Posterior cingulate gyrus (tissue), 11 donors: ENCODE measurements at regions not wholly inside any gene's neighbourhood (a gene's known extent, or its start where the extent isn't known, plus 50 kb on each side); places are given as distances from the start of the nearest gene placed in this dataset.
A peak's percentile ranks its signal among the peaks of the same experiment; 100 is the strongest.

Experiments used
- DNase-seq, 10 donors: peaks; one replicate each; pipeline versions ENCODE4 v3.0.0 to v3.0.0-alpha.2; 2020 to 2021; ENCODE audit warnings: mixed read lengths in 3 of 10
- intact Hi-C: fragments of 100-400 bp; cut with DNase I; formaldehyde crosslinking; loops from one replicate; pipeline ENCODE4 v1.15.1; 2023

DNA sequence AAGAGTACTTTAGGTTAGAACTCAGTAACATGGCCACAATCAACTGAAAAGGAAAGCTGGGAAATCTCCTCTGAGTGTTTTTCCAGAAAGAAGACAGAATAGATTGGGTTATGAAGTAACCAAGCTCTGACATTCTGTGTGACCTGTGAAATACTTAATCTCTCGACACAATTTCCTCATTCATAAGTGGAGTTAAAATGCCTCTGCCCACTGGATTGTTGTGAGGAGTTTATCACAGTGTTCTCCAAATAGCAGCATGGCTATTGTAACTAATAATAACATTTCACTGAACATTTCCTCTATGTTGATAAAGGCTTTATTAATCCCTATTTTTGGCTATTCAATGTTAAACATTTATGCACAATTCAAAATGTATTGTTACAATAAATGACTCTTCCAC is 311.0 kb downstream of the GABRB2 start:
- intact Hi-C loops, result no loop called here
- DNase-seq, result no peak

DNA sequence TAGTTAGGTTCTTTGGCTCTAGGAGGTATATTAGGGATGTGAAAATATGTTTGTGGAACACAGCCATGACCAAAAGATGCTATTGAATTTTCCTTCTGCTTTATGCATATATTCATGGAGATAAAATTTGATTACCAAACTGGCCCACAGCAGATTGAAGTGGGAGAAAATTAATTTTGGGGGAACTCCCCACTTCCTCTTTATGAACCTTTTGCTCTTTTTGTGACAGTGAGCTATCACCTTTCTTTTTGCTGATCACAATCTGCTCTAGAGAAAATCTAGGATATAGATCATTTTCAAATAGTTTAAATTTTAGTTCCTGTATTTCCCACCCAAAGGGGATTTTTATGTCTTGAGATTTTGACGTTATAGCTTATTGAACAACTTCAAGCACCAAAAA is 313.0 kb downstream of the GABRB2 start:
- no peak for DNase-seq
- intact Hi-C loops, result no loop called here

DNA sequence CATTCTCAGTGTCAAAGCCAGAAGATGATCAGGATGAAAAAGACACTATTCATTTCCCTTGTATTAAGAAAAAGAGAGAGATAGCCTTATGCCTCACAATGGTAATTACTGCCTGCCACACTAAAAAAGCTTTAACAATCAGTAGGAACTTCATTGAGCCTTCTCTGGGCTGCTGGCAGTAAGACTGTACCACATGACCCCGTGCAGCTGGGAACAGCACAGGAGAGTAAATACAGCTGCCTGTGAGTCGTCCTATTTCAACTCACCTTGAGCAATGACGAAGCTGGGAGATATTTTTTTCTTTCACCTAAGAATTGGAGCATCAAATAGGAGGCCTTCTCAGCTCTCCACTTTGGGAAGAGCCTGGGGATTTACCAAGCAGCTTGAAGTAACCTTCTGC is 316.3 kb downstream of the GABRB2 start:
- no peak for DNase-seq
- intact Hi-C loops, result no loop called here

DNA sequence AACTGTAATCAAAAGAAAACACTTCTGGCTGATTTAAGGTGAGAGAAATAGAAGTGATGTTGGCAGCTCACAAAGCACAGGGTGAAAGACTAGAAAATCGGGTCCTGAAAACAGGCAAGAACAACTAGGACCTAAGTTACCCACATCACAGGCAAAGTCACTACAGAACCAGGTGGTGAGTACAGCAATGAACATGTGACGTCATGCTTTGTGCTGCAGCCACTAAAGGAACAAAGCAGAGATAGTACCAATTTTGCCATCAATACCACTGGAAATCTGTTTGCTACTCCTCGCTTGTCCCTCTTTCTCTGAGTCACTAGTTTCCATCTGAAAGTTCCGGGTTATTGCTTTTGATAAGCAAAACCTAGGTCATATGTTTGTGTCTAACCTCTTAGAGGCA is 326.7 kb downstream of the GABRB2 start:
- no peak for DNase-seq
- intact Hi-C loops, result no loop called here

DNA sequence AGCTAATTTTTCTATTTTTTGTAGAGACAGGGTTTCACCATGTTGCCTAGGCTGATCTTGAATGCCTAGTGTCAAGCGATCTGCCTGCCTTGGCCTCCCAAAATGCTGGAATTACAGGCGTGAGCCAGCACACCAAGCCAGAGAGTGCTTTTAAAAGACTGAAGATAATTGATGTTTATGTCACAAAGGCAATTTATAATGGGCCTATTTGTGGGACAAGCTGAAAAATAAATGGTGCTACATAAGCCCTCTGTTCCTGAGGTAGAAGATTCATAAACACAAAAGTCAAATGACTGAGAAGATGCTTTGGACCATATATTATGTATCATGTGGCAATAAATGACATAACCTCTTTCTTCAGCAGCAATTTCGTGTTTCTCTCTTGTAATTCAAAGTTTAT is 329.6 kb downstream of the GABRB2 start:
- no peak for DNase-seq
- intact Hi-C loops, result no loop called here

DNA sequence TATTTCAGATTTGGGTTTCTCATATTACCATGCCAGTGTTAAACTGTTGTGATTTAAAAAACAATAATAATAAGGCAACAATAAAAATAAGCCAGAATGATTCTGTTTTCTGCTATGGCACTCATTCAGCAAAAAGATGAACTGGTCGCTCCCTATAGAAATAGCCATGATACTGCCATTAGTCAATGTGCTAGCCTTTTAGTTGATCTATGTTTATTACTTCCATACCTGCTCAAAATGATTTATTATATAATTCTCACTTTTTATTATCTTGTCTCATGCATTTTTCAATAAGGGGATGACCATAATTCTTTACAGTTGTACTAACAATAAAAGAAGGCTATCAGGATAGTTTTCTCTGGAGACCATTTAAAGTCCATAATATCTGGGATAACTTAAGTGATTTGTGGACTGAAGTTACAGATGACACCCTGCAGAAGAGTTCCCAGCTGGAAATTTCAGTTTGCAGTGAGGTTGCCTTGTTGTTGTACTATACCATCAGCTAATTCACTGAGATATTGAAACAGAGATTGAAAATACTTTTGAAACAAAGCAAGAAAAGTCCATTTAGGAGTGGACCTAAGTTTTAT is 334.3 kb downstream of the GABRB2 start:
- DNase-seq, result no peak
- intact Hi-C loops, result no loop called here

DNA sequence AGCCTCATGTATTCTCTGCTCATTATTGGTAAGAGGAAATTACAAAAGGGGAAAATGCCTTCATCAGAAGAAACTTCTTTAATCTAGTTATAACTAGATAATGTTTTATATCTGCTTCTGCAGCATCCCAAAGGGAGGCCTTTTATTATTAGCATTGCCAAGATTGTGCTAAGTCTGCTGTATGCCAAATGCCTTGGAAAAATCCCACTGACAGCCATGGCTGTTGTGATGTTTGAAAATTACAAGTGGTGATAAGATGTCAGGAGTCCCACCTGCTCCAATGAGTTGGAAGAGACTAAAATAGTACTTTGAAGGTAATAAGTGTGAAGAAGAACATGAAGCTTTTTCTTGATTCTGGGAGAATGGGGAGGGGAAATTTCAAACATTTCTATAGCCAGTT is 345.0 kb downstream of the GABRB2 start:
- no peak for DNase-seq
- intact Hi-C loops, result no loop called here

DNA sequence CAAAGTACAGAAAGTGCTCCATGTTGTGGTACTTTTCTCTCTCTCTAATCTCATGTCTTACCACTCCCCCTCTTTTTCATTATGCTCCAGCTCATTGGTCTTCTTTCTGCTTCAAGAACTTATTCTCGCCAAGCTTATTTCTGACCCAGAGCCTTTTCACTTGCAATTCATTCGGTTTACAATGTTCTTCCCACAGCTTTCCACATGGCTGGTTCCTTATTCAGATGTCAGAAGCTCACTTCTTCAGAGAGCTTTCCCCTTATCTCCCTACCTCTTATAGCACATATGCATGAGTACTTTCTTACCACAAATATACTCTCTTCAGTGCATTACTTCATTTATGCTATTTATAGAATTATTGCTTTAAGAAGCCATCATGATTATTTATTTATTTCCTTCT is 338.8 kb upstream of the ATP10B start:
- intact Hi-C loops, result no loop called here
- no peak for DNase-seq

DNA sequence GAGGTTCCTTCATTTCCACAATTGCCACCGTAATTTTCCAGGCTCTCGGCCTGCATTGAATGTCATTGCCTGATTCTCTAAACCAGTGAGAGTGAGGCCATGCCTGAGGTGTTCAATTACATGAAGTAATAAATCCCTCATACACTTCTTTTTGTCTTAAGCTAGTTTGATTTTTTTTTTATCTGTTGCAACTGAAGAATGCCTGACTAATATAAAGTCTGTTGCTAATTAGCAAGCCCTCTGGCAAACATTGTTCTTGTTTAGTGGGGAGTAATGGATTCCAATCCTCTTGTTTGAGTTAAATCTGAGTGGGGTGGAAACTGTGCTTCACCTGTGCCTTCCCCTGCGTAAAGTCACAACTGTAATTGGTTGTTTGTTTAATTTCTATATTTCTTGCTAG is 338.1 kb upstream of the ATP10B start:
- intact Hi-C loops, result no loop called here
- DNase-seq, result no peak

DNA sequence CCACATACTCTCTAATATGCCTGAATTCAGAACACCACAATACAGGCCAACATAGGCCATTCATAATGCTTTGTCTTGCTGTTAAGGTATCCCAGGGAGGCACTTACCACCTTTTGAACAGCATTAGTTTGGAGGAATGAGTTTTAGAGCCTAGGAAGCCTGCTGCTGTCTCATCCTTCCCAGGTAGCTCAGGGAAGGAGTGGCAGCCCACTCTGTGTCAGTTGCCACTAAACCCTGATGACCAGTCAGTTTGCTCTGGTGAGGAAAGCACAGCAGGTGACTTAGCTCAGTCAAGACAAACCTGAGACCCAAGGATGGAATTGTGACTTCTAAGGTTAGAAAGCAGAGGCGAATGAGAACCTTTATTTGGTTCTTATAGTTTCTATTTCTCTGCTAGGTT is 337.4 kb upstream of the ATP10B start:
- intact Hi-C loops, result no loop called here
- no peak for DNase-seq

DNA sequence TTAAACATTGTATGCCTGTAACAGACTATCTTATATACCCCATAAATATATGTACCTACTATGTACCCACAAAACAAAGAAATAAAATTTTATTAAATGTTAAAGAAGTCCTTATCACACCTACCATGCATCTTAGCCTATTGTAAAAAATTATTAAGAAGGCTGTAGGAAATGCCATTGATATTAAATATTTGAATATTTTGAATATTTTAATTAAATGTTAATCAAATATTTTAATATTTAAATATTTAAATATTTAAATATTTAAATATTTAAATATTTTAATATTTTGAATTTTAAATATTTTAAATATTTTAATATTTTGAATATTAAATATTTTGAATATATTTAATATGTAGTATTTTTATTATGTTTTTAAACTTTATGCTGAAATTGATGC is 331.5 kb upstream of the ATP10B start:
- intact Hi-C loops, result no loop called here
- no peak for DNase-seq

DNA sequence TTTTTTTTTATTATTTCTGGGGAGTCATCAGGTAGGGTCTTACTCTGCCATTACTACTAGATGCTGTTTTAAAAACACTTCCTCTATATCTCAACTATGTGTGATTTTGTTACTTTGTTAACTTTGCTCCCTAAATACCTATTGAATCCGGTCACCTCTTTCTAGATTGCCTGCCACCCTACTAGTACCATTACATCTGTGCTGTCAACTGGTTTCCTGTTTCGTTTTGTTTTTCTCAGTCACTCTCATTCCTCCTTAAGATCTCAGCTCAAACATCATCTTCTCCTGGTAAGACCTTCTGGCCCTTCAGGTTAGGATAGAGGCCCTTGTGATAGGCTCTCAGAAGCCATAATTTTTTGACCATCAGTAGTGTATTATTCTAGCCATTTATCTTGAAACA is 324.2 kb upstream of the ATP10B start:
- intact Hi-C loops, result no loop called here
- no peak for DNase-seq

DNA sequence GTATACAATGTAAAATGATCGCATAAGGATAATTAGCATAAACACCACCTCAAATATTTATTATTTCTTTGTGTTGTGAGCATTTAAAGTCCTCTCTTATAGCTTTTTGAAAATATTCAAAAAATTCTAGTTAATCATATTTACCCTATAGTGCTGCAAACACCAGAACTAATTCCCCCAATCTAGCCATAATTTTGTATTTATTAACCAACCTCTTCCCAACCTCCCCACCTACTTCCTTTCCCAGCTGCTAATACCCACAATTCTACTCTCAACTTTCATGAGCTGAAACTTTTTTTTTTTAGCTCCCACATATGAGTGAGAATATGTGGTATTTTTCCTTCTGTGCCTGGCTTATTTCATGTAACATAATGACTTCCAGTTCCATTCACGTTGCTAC is 317.8 kb upstream of the ATP10B start:
- intact Hi-C loops, result no loop called here
- no peak for DNase-seq

DNA sequence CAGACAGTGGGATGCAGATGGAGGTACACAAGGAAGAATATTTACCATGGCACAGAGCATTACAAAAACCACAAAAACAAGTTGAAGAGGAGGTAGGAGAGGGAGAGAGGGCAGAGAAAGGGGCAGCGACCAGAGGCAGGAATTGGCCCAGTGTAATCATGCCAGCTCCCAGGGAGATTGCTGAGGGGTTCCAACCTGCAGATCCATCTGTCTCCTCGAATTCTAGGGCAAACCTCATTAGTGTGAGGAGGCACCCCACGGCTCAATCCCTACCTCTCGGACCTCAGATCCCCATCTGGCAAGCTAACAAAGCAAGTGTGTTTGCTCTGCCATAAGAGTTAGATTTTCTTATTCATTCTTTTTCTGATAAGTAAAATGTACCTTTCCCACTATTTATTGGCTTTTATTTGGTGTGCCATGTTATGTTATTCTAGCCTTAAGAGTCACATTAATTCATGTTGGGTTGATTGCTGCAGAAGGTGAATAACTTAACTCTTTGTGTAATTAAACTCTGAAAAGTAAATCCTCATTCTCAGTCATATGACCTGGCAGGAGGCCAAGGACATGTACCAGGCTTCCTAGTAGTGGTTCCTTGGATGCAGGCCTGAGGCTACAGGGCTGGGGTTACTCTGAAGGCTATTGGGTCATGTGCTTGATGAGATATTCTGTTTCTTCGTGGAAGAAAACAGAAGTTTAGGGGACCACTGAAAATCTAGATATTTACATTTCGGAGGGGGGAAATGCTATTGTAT is 315.2 kb upstream of the ATP10B start:
- intact Hi-C loops, result no loop called here

DNA sequence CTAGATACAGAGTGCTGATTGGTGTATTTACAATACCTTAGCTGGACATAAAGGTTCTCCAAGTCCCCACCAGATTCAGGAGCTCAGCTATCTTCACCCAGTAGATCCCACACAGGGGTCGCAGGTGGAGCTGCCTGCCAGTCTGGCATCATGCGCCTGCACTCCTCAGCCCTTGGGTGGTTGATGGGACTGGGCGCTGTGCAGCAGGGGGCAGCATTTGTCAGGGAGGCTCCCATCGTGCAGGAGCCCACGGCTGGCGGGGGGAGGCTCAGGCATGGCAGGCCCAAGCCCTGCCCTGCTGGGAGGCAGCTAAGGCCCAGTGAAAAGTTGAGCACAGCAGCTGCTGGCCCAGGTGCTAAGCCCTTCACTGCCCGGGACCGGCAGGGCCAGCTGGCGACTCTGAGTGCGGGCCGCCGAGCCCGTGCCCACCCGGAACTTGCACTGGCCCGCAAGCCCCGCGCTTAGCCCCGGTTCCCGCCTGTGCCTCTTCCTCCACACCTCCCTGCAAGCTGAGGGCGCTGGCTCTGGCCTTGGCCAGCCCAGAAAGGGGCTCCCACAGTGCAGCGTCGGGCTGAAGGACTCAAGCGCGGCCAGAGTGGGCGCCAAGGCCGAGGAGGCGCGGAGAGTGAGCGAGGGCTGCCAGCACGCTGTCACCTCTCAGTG is 314.1 kb upstream of the ATP10B start:
- intact Hi-C loops, result no loop called here
- DNase-seq, result peak in 2 of 10 donors; percentile 63 to 73

More for the DNA sequence above, 315.2 kb upstream of the ATP10B start:
- no peak for DNase-seq

DNA sequence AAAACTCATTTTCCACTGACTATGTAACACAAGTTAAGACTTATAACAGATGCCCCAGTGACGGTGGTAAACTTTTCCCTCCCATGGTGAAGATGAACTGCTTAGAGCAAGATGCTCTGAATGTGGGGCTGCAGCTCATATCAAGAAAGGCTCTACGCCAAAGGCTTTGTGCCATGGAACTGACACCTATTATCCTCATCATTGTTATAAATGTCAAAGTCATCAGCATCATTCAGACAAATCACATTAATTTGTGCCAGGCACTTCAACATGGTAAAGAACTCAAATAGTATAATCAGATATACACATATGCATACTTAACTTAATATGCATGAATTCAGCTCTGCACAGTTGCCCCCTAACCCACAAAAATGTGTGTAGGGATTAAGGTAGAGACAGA is 305.9 kb upstream of the ATP10B start:
- intact Hi-C loops, result no loop called here
- DNase-seq, result no peak

DNA sequence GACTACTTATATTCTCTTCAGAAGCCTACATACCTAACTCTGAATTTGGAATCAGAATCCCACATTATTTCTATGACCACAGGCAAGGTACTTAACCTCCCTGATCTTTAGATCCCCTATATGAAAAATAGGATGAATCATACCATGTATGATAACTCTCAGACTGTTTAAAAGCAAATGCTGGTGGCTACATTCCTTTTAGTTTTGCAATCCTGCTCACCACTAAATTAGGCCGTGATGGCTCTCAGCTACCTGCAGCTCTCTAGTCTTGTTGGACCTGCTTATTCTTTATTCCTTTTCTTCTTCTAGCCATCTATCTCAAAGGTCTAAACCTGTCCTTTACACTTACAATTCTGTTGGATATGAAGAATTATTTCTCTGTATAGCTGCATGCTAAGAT is 303.4 kb upstream of the ATP10B start:
- intact Hi-C loops, result no loop called here
- no peak for DNase-seq

DNA sequence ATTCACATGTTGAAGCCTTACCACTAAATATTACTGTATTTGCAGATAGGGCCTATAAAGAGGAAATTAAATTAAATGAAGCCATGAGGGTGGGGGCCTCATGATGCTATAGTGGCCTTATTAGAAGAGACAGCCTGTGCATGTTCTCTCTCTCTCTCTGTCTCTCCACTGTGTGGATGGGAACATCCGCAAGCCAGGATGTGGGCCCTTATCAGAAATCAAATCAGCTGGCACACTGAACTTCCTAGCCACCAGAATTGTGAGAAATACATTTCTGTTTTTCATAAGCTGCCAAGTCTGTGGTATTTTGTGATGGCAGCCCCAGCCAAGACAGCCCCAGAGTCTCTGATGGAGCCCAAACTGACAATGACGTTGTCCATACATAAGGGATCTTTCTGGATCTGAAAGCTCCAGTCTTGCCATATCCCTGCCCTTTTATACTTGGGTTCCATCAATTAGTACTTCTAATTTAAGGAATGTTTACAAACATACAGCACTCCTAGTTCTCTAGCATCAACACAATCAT is 300.5 kb upstream of the ATP10B start:
- intact Hi-C loops, result no loop called here
- no peak for DNase-seq

DNA sequence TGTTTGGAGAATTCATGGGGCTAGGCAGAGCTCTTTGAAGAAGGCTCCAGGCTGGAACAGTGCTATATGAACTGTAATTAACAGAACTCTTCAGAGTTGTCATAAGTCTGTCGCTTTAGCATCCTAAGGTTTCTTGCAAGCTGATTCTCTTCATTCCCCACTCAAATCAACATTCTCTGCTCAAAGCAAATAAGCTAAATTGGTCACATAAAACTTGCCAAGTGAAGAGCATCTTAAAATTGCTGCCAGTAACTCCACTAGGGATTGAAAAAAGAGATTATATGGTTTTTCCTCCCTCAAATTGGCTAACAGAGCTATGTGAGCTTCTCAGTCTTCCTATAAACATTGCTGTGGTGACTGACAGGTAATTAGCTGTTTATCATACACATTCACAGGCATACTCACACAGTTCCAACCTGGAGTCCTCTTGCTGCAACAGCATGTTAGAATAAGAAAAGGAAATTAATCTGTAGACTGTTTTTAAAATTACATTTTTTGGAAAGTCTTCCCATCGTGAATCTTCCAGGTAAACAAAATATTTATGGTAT is 298.5 kb upstream of the ATP10B start:
- DNase-seq, result no peak
- intact Hi-C loops, result no loop called here

DNA sequence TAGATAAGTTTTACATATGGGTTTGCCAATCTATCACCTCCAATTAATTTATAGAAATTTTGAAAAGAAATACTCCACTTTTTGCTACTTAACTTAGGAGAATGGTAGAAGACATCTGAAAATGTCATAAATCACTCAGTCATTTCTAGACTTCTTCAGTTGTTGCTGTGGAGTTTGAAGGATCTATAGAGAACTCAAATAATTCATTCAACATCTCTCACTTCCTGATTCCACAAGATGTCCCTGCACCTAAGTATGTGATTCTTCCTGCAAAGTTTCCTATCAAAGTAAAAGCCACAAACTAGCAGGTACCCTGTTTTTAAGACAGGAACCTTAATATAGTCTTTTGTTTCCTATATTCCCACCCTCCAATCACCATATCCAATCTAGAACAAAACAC is 297.1 kb upstream of the ATP10B start:
- intact Hi-C loops, result no loop called here
- DNase-seq, result no peak

DNA sequence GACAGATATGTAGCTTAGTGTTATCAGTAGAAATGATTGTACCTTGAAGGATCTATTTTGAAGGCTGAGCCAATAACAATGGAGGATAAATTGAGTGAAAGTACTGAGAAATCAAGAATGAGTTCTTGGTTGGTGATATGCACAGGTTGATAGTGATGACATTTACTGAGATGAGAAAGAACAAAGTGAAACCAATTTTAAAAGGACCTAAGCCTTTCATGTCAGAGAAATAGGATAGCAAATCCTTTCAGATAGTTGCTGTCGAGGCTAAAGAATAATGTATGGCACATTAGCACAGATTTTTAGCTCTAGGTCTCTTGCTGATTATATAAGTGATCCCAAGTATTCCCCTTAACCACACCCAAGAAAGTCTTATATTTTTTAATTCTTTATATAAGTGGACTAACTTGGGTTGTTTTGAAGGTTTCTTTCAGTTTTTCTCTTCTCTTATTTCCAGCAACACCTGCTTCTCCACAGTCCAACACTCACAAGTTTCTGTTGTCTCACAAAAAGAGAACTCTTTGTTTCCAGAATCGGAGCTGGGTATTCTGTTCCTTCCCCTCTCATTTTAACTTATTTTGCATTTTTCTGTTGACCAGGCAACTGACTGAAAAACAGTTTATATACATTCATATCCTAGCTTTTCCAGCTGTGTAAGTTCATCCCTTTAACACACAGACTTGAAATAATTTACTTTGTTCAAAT is 286.9 kb upstream of the ATP10B start:
- intact Hi-C loops, result no loop called here
- DNase-seq, result no peak
